Fibroblast of villous mesenchyme (primary cell): ENCODE measurements at regions not wholly inside any gene's neighbourhood (a gene's known extent, or its start where the extent isn't known, plus 50 kb on each side); places are given as distances from the start of the nearest gene placed in this dataset.

Source experiments
- DNase-seq: peaks from one replicate; pipeline ENCODE4 v3.0.0-alpha.2; 2010; ENCODE audit warnings: low read depth
- H3K4me3 ChIP-seq: 2 replicates; pipeline ENCODE4 v1.5.1; 2011; ENCODE audit warnings: low read depth, mild to moderate bottlenecking, low read length
- CTCF ChIP-seq: IDR thresholded peaks from 2 replicates; pipeline ENCODE4 v1.5.1; 2012; ENCODE audit warnings: low read depth, mild to moderate bottlenecking, low read length; ENCODE audit not compliant: insufficient read depth

- H3K4me3 ChIP-seq = no peak overlapping the region
- TF ChIP-seq CTCF = no peak
- no peak for DNase-seq
These were observed 54.7 kb upstream of the CIBAR2 start for GRCh38 chr16:85166699-85167588.

- peak overlapping the region; percentile 41 for H3K4me3 ChIP-seq
- DNase-seq = no peak
These were observed 55.6 kb upstream of the CIBAR2 start for GRCh38 chr16:85167589-85168537.

GRCh38 chr16:85168732-85169256, 56.5 kb upstream of the CIBAR2 start:
- peak; percentile 72 for DNase-seq
- H3K4me3 ChIP-seq = peak overlapping the region; percentile 41
- no peak for TF ChIP-seq CTCF

More at GRCh38 chr16:85167589-85168537, 55.6 kb upstream of the CIBAR2 start:
- TF ChIP-seq CTCF = no peak

GRCh38 chr16:85169333-85170065, 57.2 kb upstream of the CIBAR2 start:
- no peak for DNase-seq
- peak overlapping the region; percentile 70 for H3K4me3 ChIP-seq
- no peak for TF ChIP-seq CTCF

- no peak for DNase-seq
These were observed 57.8 kb upstream of the CIBAR2 start for GRCh38 chr16:85170066-85170491.

More at GRCh38 chr16:85170066-85170491, 57.8 kb upstream of the CIBAR2 start:
- peak overlapping the region; percentile 70 for H3K4me3 ChIP-seq
- no peak for TF ChIP-seq CTCF
